WTC11 (cell line): ENCODE measurements at regions not wholly inside any gene's neighbourhood (a gene's known extent, or its start where the extent isn't known, plus 50 kb on each side); places are given as distances from the start of the nearest gene placed in this dataset.
"Not testable (repeated sequence)": the region's sequence is repeated elsewhere in the genome, so short reads cannot be mapped to it uniquely, and the experiment has no call there.

Experiments
- ATAC-seq: fragments of 200-7000 bp; cut with Tn5 transposase; 2 replicates; pipeline ENCODE4 v1.10.0; 2021; ENCODE audit warnings: mild to moderate bottlenecking, moderate library complexity
- CTCF ChIA-PET: fragments of 300-600 bp; sonication (Branson Sonifier 250); formaldehyde crosslinking; loops from one replicate; lab custom pipeline; 2021; ENCODE audit warnings: antibody characterized with exemption; lab: Charles Lee
- POLR2A ChIA-PET: fragments of 350-600 bp; sonication (Branson Sonifier 250); formaldehyde crosslinking; loops from one replicate; lab custom pipeline; 2021; ENCODE audit warnings: antibody characterized with exemption; lab: Charles Lee
- DNase-seq: peaks from one replicate; pipeline ENCODE4 v3.0.0; 2021; ENCODE audit warnings: low spot score
- H3K27ac Mint-ChIP-seq: 2 replicates; pipeline ENCODE4 v1.8.0; 2021; ENCODE audit warnings: mixed read lengths
- H3K27me3 Mint-ChIP-seq: 2 replicates; pipeline ENCODE4 v1.8.0; 2021; ENCODE audit warnings: low read depth, mild to moderate bottlenecking, moderate library complexity, mixed read lengths
- H3K36me3 Mint-ChIP-seq: 2 replicates; pipeline ENCODE4 v1.8.0; 2021; ENCODE audit warnings: mixed read lengths
- H3K4me1 Mint-ChIP-seq: 2 replicates; pipeline ENCODE4 v1.8.0; 2022; ENCODE audit warnings: mixed read lengths
- H3K4me3 Mint-ChIP-seq: 2 replicates; pipeline ENCODE4 v1.8.0; 2021; ENCODE audit warnings: mild to moderate bottlenecking, moderate library complexity, mixed read lengths
- H3K9me3 Mint-ChIP-seq: 2 replicates; pipeline ENCODE4 v1.8.0; 2021; ENCODE audit warnings: mixed read lengths

DNA sequence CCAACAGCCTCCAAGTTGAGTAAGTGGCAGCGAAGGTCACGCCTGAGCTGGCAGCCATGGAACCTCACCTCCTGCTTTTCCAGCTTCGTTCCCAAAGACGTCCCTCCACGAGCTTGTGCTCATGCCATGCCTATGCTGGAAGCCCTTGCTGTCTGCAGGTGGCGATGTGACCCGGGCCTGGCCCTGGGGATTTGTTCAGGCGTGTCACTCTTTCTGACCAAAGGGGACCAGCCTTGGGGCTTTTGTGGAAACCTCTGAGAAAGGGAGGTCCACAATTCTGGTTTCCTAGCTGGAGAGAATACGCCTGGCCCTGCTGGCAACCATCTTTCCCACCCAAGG lies 183.4 kb downstream of the TRIM43 start:
- not testable (repeated sequence) for H3K4me1 Mint-ChIP-seq, H3K9me3 Mint-ChIP-seq, H3K27ac Mint-ChIP-seq

More for the DNA sequence above, 183.4 kb downstream of the TRIM43 start:
- POLR2A ChIA-PET, CTCF ChIA-PET, H3K4me3 Mint-ChIP-seq, H3K27me3 Mint-ChIP-seq, H3K36me3 Mint-ChIP-seq, DNase-seq: not testable (repeated sequence)
- ATAC-seq, result peak; percentile 90
